Progenitor cell of endocrine pancreas (in vitro differentiated cells): ENCODE measurements at regions not wholly inside any gene's neighbourhood (a gene's known extent, or its start where the extent isn't known, plus 50 kb on each side); places are given as distances from the start of the nearest gene placed in this dataset.

Experiments
- DNase-seq: peaks from one replicate; pipeline ENCODE4 v3.0.0; 2021; ENCODE audit warnings: low spot score; ENCODE audit not compliant: unreplicated experiment
- H3K27ac Mint-ChIP-seq: 2 replicates; pipeline ENCODE4 v1.8.0; 2021; ENCODE audit warnings: mild to moderate bottlenecking, moderate library complexity, mixed read lengths
- H3K27me3 Mint-ChIP-seq: 2 replicates; pipeline ENCODE4 v1.8.0; 2021; ENCODE audit warnings: mixed read lengths
- H3K36me3 Mint-ChIP-seq: 2 replicates; pipeline ENCODE4 v1.8.0; 2022; ENCODE audit warnings: mixed read lengths; ENCODE audit not compliant: insufficient read depth
- H3K4me1 Mint-ChIP-seq: 2 replicates; pipeline ENCODE4 v1.8.0; 2021; ENCODE audit warnings: low read depth, mixed read lengths
- H3K4me3 Mint-ChIP-seq: 2 replicates; pipeline ENCODE4 v1.8.0; 2021; ENCODE audit warnings: low read depth, mild to moderate bottlenecking, moderate library complexity, mixed read lengths
- H3K9me3 Mint-ChIP-seq: 2 replicates; pipeline ENCODE4 v1.8.0; 2021; ENCODE audit warnings: low read depth, mixed read lengths
- CTCF ChIP-seq: fragments of 200-600 bp; sonication (generic); IDR thresholded peaks from one replicate; pipeline ENCODE4 v1.5.0; 2021; ENCODE audit warnings: antibody characterized with exemption, mild to moderate bottlenecking; ENCODE audit not compliant: unreplicated experiment

DNA sequence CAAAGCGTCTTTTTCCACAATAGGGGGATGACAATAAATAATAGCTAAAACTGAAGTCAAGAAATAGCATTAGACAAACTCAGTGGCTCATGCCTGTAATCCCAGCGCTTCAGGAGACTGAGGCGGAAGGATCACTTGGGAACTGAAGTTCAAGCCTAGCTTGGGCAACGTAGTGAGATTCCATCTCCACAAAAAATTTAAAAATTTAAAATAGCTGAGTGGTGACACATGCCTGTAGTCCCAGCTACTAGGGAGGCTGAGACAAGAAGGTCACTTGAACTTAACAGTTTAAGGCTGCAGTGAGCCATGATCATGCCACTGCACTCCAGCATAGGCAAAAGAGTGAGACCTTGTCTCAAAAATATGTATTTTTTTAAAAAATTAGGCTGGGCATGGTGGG lies 107.9 kb downstream of the AKR1D1 start:
- Mint-ChIP-seq H3K4me3 (no peak overlapping the region), H3K36me3 (peaks cover 5% of the 10 kb centered on the region), H3K27me3 (no peaks in the 10 kb centered on the region), H3K9me3 (peaks cover 18% of the 10 kb centered on the region), H3K27ac (peak overlapping the region; percentile 79), H3K4me1 (no peaks in the 10 kb centered on the region)
- no peak for DNase-seq
- no peak for TF ChIP-seq CTCF

DNA sequence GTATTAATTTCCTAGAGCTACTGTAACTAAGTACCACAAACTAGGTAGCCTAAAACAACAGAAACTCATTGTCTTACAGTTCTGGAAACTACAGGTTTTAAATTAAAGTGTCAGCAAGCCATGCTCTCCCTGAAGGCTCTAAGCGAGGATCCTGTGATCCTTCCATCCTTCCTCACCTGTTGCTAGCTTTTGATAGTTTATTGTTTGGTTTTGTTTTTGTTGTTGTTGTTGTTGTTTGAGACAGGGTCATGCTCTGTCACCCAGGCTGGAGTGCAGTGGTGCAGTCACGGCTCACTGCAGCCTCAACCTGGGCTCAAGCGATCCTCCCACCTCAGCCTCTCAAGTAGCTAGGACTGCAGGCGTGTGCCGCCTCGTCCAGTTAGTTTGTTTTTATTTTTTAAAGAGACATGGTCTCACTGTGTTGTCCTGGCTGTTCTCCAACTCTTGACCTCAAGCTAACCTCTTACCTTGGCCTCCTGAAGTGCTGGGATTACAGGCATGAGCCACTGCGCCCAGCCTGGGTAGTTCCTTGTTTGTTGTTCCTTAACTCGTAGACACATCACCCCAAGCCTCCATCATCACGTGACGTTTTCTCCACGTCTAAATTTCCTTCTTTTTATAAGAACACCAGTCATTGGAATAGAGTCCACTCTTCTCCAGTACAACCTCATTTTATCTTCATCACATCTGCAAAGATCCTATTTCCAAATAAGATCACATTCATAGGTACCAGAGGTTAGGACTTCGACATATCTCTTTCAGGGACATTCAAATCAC lies 109.1 kb downstream of the AKR1D1 start:
- no peaks in the 10 kb centered on the region for H3K27me3 Mint-ChIP-seq
- H3K4me1 Mint-ChIP-seq, result no peaks in the 10 kb centered on the region
- H3K9me3 Mint-ChIP-seq, result peaks cover 16% of the 10 kb centered on the region
- no peak for DNase-seq
- peaks cover 5% of the 10 kb centered on the region for H3K36me3 Mint-ChIP-seq
- no peak for TF ChIP-seq CTCF
- H3K4me3 Mint-ChIP-seq, result no peak overlapping the region
- no peak overlapping the region for H3K27ac Mint-ChIP-seq

DNA sequence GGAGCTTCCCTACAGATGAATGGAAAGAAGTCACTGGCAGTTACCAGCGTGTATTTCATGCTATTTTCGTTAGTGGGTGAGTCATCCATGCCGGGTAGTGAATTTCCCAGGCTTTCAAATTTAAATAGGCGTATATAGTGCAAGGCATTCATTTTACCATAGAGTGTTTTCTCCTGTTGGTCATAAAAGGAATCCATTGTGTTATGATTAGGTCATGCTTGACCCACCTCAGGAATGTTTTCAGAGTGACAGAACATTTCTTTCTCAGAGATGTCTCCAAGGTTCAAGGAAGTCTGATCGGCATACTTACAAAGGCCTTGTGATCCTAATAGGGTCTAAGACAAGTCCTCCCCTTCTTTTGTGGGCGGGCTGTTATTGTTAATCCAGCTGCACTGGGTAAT lies 110.7 kb downstream of the AKR1D1 start:
- no peaks in the 10 kb centered on the region for H3K27me3 Mint-ChIP-seq
- no peak for TF ChIP-seq CTCF
- H3K27ac Mint-ChIP-seq, result no peak overlapping the region
- H3K4me3 Mint-ChIP-seq, result no peak overlapping the region
- H3K36me3 Mint-ChIP-seq, result peaks cover 5% of the 10 kb centered on the region
- H3K4me1 Mint-ChIP-seq, result no peaks in the 10 kb centered on the region
- no peak for DNase-seq
- peaks cover 16% of the 10 kb centered on the region for H3K9me3 Mint-ChIP-seq

DNA sequence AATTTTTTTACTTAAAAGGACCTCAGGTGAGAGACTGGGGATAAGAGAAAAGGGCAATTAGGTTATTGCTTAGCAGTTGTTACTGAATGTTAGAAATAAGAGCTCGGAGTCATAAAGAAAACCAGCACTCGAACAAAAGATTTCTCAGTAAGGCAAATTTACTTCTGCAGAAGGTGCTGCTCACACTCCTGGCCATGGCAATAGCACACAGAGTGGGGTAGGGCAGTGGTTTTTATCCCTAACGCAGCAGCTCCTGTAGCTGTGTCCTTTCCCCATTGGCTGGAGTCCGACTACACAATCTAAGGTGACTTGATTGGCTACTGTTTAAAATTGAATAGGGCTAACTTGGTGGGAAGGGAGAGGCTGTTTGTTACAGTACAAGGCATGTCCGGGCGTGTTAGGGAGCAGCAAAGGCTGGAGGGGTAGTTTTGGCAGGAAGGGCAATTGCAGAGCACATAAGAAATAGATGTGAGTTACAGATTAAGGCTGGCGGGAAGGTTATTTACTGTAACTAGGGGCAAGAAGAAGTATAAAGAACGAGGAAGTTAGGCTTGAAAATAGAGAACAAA lies 112.1 kb downstream of the AKR1D1 start:
- no peak overlapping the region for H3K27ac Mint-ChIP-seq

DNA sequence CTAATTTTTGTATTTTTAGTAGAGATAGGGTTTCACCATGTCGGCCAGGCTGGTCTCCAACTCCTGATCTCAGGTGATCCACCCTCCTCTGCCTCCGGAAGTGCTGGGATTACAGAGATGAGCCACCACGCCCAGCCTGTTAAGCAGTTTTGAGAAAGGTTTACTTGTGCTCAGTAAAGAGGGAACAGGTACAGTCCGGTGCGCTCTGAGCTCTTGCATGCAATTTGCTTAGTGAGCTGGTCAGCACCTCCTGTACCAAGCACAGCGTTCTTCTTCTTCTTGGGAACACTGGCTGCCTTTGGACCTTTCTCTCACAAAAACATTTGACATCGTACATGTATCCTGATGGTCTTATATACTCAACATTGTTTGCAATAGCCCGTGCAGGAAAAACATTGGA lies 118.3 kb downstream of the AKR1D1 start:
- Mint-ChIP-seq H3K27me3 (no peaks in the 10 kb centered on the region), H3K4me3 (no peak overlapping the region), H3K4me1 (peaks cover 22% of the 10 kb centered on the region), H3K27ac (no peak overlapping the region), H3K36me3 (no peaks in the 10 kb centered on the region), H3K9me3 (peaks cover 3% of the 10 kb centered on the region)
- no peak for DNase-seq
- no peak for TF ChIP-seq CTCF

More for the DNA sequence above, 112.1 kb downstream of the AKR1D1 start:
- H3K4me3 Mint-ChIP-seq, result no peak overlapping the region
- H3K9me3 Mint-ChIP-seq, result peaks cover 13% of the 10 kb centered on the region
- TF ChIP-seq CTCF, result no peak
- H3K27me3 Mint-ChIP-seq, result no peaks in the 10 kb centered on the region
- DNase-seq, result no peak
- H3K4me1 Mint-ChIP-seq, result no peaks in the 10 kb centered on the region
- peaks cover 3% of the 10 kb centered on the region for H3K36me3 Mint-ChIP-seq
